Liver (tissue), 8 donors: ENCODE measurements at regions not wholly inside any gene's neighbourhood (a gene's known extent, or its start where the extent isn't known, plus 50 kb on each side); places are given as distances from the start of the nearest gene placed in this dataset.
"Not testable (repeated sequence)": the region's sequence is repeated elsewhere in the genome, so short reads cannot be mapped to it uniquely, and the experiment has no call there.

Experiments
- DNase-seq: peaks from one replicate; pipeline ENCODE4 v3.0.0-alpha.2; 2017; ENCODE audit warnings: low spot score
- H3K27ac ChIP-seq, 2 donors: one replicate each; pipeline ENCODE4 v1.7.0; 2013; ENCODE audit warnings: inconsistent platforms in 2 of 2, low read length in 2 of 2, control low read depth in 1 of 2, low read depth in 1 of 2, mild to moderate bottlenecking in 1 of 2
- H3K27me3 ChIP-seq, 4 donors: one replicate each; pipeline versions ENCODE4 v1.6.1 to v1.7.0; 2013; ENCODE audit warnings: low read length in 3 of 4, inconsistent platforms in 1 of 4, mild to moderate bottlenecking in 1 of 4, moderate library complexity in 1 of 4; ENCODE audit not compliant: control insufficient read depth in 4 of 4, insufficient read depth in 4 of 4
- H3K36me3 ChIP-seq, 4 donors: one replicate each; pipeline versions ENCODE4 v1.6.1 to v1.7.0; 2013; ENCODE audit warnings: low read length in 3 of 4, mild to moderate bottlenecking in 3 of 4, low read depth in 1 of 4, moderate library complexity in 1 of 4; ENCODE audit not compliant: control insufficient read depth in 4 of 4, insufficient read depth in 3 of 4
- H3K4me1 ChIP-seq, 4 donors: one replicate each; pipeline versions ENCODE4 v1.6.1 to v1.7.0; 2013; ENCODE audit warnings: low read length in 3 of 4, mild to moderate bottlenecking in 3 of 4, moderate library complexity in 1 of 4; ENCODE audit not compliant: control insufficient read depth in 4 of 4, insufficient read depth in 4 of 4
- H3K4me3 ChIP-seq, 3 donors: one replicate each; pipeline versions ENCODE4 v1.6.1 to v1.7.0; 2013; ENCODE audit warnings: low read length in 3 of 3, control low read depth in 1 of 3, low read depth in 1 of 3, mild to moderate bottlenecking in 1 of 3
- H3K9ac ChIP-seq, 2 donors: one replicate each; pipeline ENCODE4 v1.7.0; 2013; ENCODE audit warnings: low read length in 2 of 2, mild to moderate bottlenecking in 2 of 2, moderate library complexity in 2 of 2, control low read depth in 1 of 2, low read depth in 1 of 2
- H3K9me3 ChIP-seq, 4 donors: one replicate each; pipeline versions ENCODE4 v1.6.1 to v1.7.0; 2013; ENCODE audit warnings: low read length in 3 of 4; ENCODE audit not compliant: control insufficient read depth in 4 of 4
- CTCF ChIP-seq: fragments of 150-350 bp; IDR thresholded peaks from 2 replicates; pipeline ENCODE4 v1.5.1; 2017; ENCODE audit warnings: improper control_type of control experiment, low read depth, low read length; ENCODE audit not compliant: missing input control
- EGR1 ChIP-seq, 2 donors: IDR thresholded peaks; 2 replicates each; pipeline ENCODE4 v1.6.1; 2016 to 2018; ENCODE audit warnings: antibody characterized with exemption in 2 of 2, low read depth in 2 of 2
- FOXA1 ChIP-seq: IDR thresholded peaks from 2 replicates; pipeline ENCODE4 v1.6.1; 2016; ENCODE audit warnings: antibody characterized with exemption
- HNF4A ChIP-seq, 2 donors: conservative IDR thresholded peaks; 2 replicates each; pipeline ENCODE4 v1.6.1; 2016; ENCODE audit warnings: antibody characterized with exemption in 2 of 2, mild to moderate bottlenecking in 2 of 2
- JUND ChIP-seq, 2 donors: IDR thresholded peaks; 2 replicates each; pipeline ENCODE4 v1.6.1; 2016; ENCODE audit warnings: antibody characterized with exemption in 2 of 2
- NR2F2 ChIP-seq: IDR thresholded peaks from 2 replicates; pipeline ENCODE4 v1.6.1; 2016; ENCODE audit warnings: antibody characterized with exemption
- RXRA ChIP-seq, 2 donors: IDR thresholded peaks; 2 replicates each; pipeline ENCODE4 v1.6.1; 2017 to 2018; ENCODE audit warnings: antibody characterized with exemption in 2 of 2, mild to moderate bottlenecking in 1 of 2
- SP1 ChIP-seq: IDR thresholded peaks from 2 replicates; pipeline ENCODE4 v1.6.1; 2018; ENCODE audit warnings: antibody characterized with exemption, mild to moderate bottlenecking
- WGBS: extraction: QIAGEN DNeasy Blood & Tissue Kit; methylation state at CpG from one replicate; pipeline ENCODE4 v1.1.7; 2013; 5-methylcytosine and 5-hydroxymethylcytosine counted together
- TF ChIP-seq, protein P1 (sequence below): IDR thresholded peaks from 2 replicates; pipeline ENCODE4 v1.6.1; 2016; ENCODE audit warnings: antibody characterized with exemption
- TF ChIP-seq, protein P2 (sequence below): IDR thresholded peaks from 2 replicates; pipeline ENCODE4 v1.6.1; 2016; ENCODE audit warnings: antibody characterized with exemption, mild to moderate bottlenecking
- donor health status: healthy.
- donor health status: healthy.
- donor health status: healthy.
- donor health status: healthy.
- donor health status: healthy.

DNA sequence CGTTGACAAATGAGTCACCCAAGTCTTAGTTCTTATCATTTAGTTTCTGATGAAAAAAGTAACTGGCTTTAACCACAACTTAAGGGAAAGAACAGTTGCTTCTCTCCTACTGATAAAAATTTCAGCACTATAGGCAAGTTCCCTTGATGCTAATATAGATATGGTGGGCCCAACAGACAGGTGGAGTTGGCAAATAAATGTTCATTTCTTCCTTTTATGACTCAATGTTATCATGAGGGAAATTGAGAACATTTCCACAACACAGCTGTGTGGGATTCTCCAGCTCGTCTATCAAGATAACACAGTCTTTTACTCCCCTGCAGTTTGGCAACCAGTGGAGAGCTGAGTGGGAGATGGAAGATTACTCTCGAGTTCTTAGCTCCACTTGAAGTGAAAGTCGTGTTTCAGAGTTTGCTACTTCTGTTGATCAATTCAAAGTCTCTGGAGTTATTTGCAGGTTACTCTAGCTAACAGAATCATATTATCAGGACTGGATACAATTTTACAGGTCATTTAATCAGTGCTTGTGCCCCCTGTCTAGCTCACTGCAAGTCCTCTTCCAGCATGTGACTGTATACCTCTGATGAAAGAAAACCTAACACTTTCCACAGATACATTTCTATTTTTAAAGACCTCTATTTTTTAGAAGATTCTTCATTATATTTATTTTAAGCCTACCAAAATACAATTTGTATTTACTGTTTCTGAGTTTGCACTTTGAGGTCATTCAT lies 270.6 kb upstream of the GK2 start:
- DNase-seq = no peak
- Histone ChIP-seq H3K4me1 (no peaks in the 10 kb centered on the region), H3K27me3 (no peaks in the 10 kb centered on the region), H3K36me3 (no peaks in the 10 kb centered on the region), H3K4me3 (no peak overlapping the region), H3K9ac (no peak overlapping the region), H3K9me3 (no peaks in the 10 kb centered on the region), H3K27ac (no peak overlapping the region)
- WGBS = 41% methylated on average over 4 of the region's 4 CpGs
- TF ChIP-seq HNF4A (conservative IDR thresholded peaks at IDR 0.05) (no peak), CTCF (no peak), FOXA1 (no peak), RXRA (IDR thresholded peaks at IDR 0.05) (no peak), NR2F2 (no peak), SP1 (no peak)
- TF ChIP-seq, protein P1, sequence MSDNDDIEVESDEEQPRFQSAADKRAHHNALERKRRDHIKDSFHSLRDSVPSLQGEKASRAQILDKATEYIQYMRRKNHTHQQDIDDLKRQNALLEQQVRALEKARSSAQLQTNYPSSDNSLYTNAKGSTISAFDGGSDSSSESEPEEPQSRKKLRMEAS = no peak

DNA sequence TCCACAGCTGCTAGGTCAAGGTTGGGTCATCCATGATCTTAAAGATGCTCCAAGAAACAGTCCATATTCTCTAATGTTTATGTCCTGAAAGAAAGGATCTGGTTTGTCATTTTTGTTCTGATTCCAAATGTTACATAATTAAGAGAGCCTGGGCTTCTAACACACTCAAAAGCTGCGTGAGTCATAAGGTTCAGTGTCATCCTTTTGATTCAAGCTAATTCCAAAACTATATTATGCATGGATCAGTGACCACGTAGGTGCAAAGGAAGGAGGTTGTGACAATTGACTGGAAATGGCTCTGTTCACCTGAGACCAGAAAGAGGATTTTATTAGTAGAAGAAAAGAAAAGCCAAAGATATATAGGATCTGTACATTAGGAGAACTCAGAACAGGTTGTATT lies 268.7 kb upstream of the GK2 start:
- Histone ChIP-seq H3K4me3 (no peak overlapping the region), H3K27ac (no peak overlapping the region), H3K27me3 (no peaks in the 10 kb centered on the region), H3K9me3 (peaks cover 0 to 2% (median 0%) of the 10 kb centered on the region in 4 donors), H3K36me3 (no peaks in the 10 kb centered on the region), H3K4me1 (no peaks in the 10 kb centered on the region), H3K9ac (no peak overlapping the region)
- DNase-seq = no peak
- whole genome bisulfite sequencing = 75% methylated on average over 2 of the region's 2 CpGs
- no peak for TF ChIP-seq JUND (IDR thresholded peaks at IDR 0.05)
- TF ChIP-seq, protein P2, sequence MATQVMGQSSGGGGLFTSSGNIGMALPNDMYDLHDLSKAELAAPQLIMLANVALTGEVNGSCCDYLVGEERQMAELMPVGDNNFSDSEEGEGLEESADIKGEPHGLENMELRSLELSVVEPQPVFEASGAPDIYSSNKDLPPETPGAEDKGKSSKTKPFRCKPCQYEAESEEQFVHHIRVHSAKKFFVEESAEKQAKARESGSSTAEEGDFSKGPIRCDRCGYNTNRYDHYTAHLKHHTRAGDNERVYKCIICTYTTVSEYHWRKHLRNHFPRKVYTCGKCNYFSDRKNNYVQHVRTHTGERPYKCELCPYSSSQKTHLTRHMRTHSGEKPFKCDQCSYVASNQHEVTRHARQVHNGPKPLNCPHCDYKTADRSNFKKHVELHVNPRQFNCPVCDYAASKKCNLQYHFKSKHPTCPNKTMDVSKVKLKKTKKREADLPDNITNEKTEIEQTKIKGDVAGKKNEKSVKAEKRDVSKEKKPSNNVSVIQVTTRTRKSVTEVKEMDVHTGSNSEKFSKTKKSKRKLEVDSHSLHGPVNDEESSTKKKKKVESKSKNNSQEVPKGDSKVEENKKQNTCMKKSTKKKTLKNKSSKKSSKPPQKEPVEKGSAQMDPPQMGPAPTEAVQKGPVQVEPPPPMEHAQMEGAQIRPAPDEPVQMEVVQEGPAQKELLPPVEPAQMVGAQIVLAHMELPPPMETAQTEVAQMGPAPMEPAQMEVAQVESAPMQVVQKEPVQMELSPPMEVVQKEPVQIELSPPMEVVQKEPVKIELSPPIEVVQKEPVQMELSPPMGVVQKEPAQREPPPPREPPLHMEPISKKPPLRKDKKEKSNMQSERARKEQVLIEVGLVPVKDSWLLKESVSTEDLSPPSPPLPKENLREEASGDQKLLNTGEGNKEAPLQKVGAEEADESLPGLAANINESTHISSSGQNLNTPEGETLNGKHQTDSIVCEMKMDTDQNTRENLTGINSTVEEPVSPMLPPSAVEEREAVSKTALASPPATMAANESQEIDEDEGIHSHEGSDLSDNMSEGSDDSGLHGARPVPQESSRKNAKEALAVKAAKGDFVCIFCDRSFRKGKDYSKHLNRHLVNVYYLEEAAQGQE = no peak
- TF ChIP-seq NR2F2 = no peak
- TF ChIP-seq EGR1 (IDR thresholded peaks at IDR 0.05; ENCODE audit: low read depth in 2 of 2) = no peak
- TF ChIP-seq SP1 = no peak
- TF ChIP-seq RXRA (IDR thresholded peaks at IDR 0.05) = no peak

DNA sequence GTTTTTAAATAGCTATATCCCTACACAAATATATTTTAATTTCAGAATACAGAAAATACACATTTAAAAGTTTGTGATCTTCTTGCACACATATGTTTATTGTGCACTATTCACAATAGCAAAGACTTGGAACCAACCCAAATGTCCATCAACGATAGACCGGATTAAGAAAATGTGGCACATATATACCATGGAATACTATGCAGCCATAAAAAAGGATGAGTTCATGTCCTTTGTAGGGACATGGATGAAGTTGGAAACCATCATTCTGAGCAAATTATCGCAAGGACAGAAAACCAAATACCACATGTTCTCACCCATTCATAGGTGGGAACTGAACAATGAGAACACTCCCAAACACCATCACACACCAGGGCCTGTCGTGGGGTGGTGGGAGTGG lies 266.9 kb upstream of the GK2 start:
- not testable (repeated sequence) for H3K36me3 ChIP-seq, H3K9me3 ChIP-seq, DNase-seq, H3K9ac ChIP-seq, H3K4me1 ChIP-seq, H3K27ac ChIP-seq, H3K4me3 ChIP-seq, H3K27me3 ChIP-seq
- 92% methylated on average over 4 of the region's 4 CpGs for WGBS
